ENCODE measurements at regions not wholly inside any gene's neighbourhood (a gene's known extent, or its start where the extent isn't known, plus 50 kb on each side); places are given as distances from the start of the nearest gene placed in this dataset.

- TF ChIP-seq, protein P1, sequence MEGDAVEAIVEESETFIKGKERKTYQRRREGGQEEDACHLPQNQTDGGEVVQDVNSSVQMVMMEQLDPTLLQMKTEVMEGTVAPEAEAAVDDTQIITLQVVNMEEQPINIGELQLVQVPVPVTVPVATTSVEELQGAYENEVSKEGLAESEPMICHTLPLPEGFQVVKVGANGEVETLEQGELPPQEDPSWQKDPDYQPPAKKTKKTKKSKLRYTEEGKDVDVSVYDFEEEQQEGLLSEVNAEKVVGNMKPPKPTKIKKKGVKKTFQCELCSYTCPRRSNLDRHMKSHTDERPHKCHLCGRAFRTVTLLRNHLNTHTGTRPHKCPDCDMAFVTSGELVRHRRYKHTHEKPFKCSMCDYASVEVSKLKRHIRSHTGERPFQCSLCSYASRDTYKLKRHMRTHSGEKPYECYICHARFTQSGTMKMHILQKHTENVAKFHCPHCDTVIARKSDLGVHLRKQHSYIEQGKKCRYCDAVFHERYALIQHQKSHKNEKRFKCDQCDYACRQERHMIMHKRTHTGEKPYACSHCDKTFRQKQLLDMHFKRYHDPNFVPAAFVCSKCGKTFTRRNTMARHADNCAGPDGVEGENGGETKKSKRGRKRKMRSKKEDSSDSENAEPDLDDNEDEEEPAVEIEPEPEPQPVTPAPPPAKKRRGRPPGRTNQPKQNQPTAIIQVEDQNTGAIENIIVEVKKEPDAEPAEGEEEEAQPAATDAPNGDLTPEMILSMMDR (IDR thresholded peaks at IDR 0.05; ENCODE audit: low read depth, low read length) = no peak
- TF ChIP-seq MYC (IDR thresholded peaks at IDR 0.05; ENCODE audit: low read depth, low read length) = no peak
Measured at GRCh38 chr3:117141812-117142211, 432.2 kb downstream of the TUSC7 start.
